Colonic mucosa (tissue), 4 donors: ENCODE measurements at regions not wholly inside any gene's neighbourhood (a gene's known extent, or its start where the extent isn't known, plus 50 kb on each side); places are given as distances from the start of the nearest gene placed in this dataset.

Experiments
- DNase-seq: peaks from one replicate; pipeline ENCODE4 v3.0.0-alpha.2; 2020
- H3K27ac ChIP-seq: fragments of 200-600 bp; one replicate; pipeline ENCODE4 v1.8.0; 2021
- H3K27me3 ChIP-seq: fragments of 200-600 bp; one replicate; pipeline ENCODE4 v1.8.0; 2021
- H3K36me3 ChIP-seq: fragments of 200-600 bp; one replicate; pipeline ENCODE4 v1.8.0; 2021
- H3K4me1 ChIP-seq: fragments of 200-600 bp; one replicate; pipeline ENCODE4 v1.8.0; 2021; ENCODE audit warnings: mild to moderate bottlenecking
- H3K4me3 ChIP-seq: fragments of 200-600 bp; one replicate; pipeline ENCODE4 v1.8.0; 2021
- H3K9ac ChIP-seq, 2 donors: one replicate each; pipeline ENCODE4 v1.7.0; 2013; ENCODE audit warnings: control low read depth in 2 of 2, low read depth in 2 of 2, low read length in 2 of 2
- H3K9me3 ChIP-seq: fragments of 200-600 bp; one replicate; pipeline ENCODE4 v1.8.0; 2021
- CTCF ChIP-seq: fragments of 200-600 bp; IDR thresholded peaks from one replicate; pipeline ENCODE4 v1.8.0; 2022; ENCODE audit warnings: antibody characterized with exemption, mild to moderate bottlenecking
- intact Hi-C: fragments of 100-400 bp; cut with DNase I; formaldehyde crosslinking; loops from one replicate; pipeline ENCODE4 v1.14.1; 2022
- donor health status: healthy.
- donor health status: DM: no; HTN: no; CAD: no.
- donor health status: DM: no; HTN: no; CAD: no.

- Histone ChIP-seq H3K27ac (no peak overlapping the region), H3K9me3 (no peaks in the 10 kb centered on the region), H3K4me1 (no peaks in the 10 kb centered on the region), H3K4me3 (no peak overlapping the region), H3K27me3 (no peaks in the 10 kb centered on the region), H3K36me3 (no peaks in the 10 kb centered on the region), H3K9ac (no peak overlapping the region)
- DNase-seq: no peak
- intact Hi-C loops: no loop called here
- no peak for TF ChIP-seq CTCF
These were observed 181.3 kb upstream of the THBS1 start for GRCh38 chr15:39399600-39399999.

- no peaks in the 10 kb centered on the region for H3K27me3 ChIP-seq
- H3K27ac ChIP-seq: no peak overlapping the region
- H3K4me1 ChIP-seq: no peaks in the 10 kb centered on the region
- no peak for TF ChIP-seq CTCF
- no peaks in the 10 kb centered on the region for H3K9me3 ChIP-seq
- no peak overlapping the region for H3K4me3 ChIP-seq
- DNase-seq: no peak
- H3K9ac ChIP-seq: no peak overlapping the region
- intact Hi-C loops: no loop called here
- H3K36me3 ChIP-seq: no peaks in the 10 kb centered on the region
These were observed 180.9 kb upstream of the THBS1 start for GRCh38 chr15:39400002-39400401.

GRCh38 chr15:39400821-39401550, 179.9 kb upstream of the THBS1 start:
- H3K9me3 ChIP-seq: no peaks in the 10 kb centered on the region
- H3K27me3 ChIP-seq: no peaks in the 10 kb centered on the region
- no peaks in the 10 kb centered on the region for H3K36me3 ChIP-seq
- H3K9ac ChIP-seq: no peak overlapping the region
- intact Hi-C loops: no loop called here
- no peak overlapping the region for H3K27ac ChIP-seq
- DNase-seq: no peak
- TF ChIP-seq CTCF: no peak
- no peaks in the 10 kb centered on the region for H3K4me1 ChIP-seq
- no peak overlapping the region for H3K4me3 ChIP-seq

- no peak overlapping the region for H3K27ac ChIP-seq
- no peaks in the 10 kb centered on the region for H3K36me3 ChIP-seq
- no peak for DNase-seq
- no peaks in the 10 kb centered on the region for H3K27me3 ChIP-seq
- no peaks in the 10 kb centered on the region for H3K9me3 ChIP-seq
- H3K4me1 ChIP-seq: no peaks in the 10 kb centered on the region
- intact Hi-C loops: no loop called here
- H3K4me3 ChIP-seq: no peak overlapping the region
- TF ChIP-seq CTCF: no peak
- H3K9ac ChIP-seq: no peak overlapping the region
These were observed 177.2 kb upstream of the THBS1 start for GRCh38 chr15:39403640-39404117.

GRCh38 chr15:39404767-39405181, 176.1 kb upstream of the THBS1 start:
- no peak overlapping the region for H3K4me3 ChIP-seq
- H3K4me1 ChIP-seq: no peaks in the 10 kb centered on the region
- H3K27me3 ChIP-seq: no peaks in the 10 kb centered on the region
- no peak overlapping the region for H3K27ac ChIP-seq
- no peaks in the 10 kb centered on the region for H3K9me3 ChIP-seq
- no peak for TF ChIP-seq CTCF
- H3K36me3 ChIP-seq: no peaks in the 10 kb centered on the region
- no peak overlapping the region for H3K9ac ChIP-seq
- intact Hi-C loops: no loop called here
- no peak for DNase-seq
